ENCODE measurements at regions not wholly inside any gene's neighbourhood (a gene's known extent, or its start where the extent isn't known, plus 50 kb on each side); places are given as distances from the start of the nearest gene placed in this dataset.

DNA sequence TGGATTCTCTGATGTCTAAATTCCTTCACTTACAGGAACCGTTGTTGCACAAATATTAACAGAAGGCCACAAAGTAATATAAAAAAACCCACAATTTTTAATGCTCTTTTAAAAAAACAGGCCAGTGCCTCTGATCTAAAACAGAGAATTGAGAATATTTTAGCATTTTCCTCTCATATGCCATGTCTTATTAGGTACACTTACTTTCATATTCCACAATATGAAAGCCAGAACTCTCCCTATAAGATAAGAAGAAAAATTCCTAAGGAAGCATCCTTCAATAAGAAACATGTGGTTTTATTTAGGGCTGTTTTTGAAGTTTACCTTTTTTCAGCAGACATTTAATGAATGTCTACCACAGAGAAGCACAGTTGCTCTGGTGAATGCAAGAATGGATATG is 214.5 kb downstream of the FAT3 start:
- Histone ChIP-seq H3K27me3 (ENCODE audit: control insufficient read depth, insufficient read depth, low read length) (no peaks in the 10 kb centered on the region), H3K36me3 (ENCODE audit: control insufficient read depth, insufficient read depth, low read length) (no peaks in the 10 kb centered on the region), H3K4me3 (ENCODE audit: low read length) (no peak overlapping the region), H3K4me1 (ENCODE audit: control insufficient read depth, insufficient read depth, low read length) (no peaks in the 10 kb centered on the region), H3K27ac (ENCODE audit: low read length) (no peak overlapping the region), H3K9me3 (ENCODE audit: control insufficient read depth, insufficient read depth, low read length) (no peaks in the 10 kb centered on the region)
- Mint-ChIP-seq H3K27ac (no peak overlapping the region), H3K4me3 (no peak overlapping the region), H3K27me3 (ENCODE audit: low read depth in 2 of 2) (no peaks in the 10 kb centered on the region), H3K36me3 (no peaks in the 10 kb centered on the region), H3K9me3 (peaks cover 5 to 9% of the 10 kb centered on the region in 2 donors), H3K4me1 (no peaks in the 10 kb centered on the region)
- intact Hi-C loops (cut with micrococcal nuclease) = no loop called here
- TF ChIP-seq, protein P1, sequence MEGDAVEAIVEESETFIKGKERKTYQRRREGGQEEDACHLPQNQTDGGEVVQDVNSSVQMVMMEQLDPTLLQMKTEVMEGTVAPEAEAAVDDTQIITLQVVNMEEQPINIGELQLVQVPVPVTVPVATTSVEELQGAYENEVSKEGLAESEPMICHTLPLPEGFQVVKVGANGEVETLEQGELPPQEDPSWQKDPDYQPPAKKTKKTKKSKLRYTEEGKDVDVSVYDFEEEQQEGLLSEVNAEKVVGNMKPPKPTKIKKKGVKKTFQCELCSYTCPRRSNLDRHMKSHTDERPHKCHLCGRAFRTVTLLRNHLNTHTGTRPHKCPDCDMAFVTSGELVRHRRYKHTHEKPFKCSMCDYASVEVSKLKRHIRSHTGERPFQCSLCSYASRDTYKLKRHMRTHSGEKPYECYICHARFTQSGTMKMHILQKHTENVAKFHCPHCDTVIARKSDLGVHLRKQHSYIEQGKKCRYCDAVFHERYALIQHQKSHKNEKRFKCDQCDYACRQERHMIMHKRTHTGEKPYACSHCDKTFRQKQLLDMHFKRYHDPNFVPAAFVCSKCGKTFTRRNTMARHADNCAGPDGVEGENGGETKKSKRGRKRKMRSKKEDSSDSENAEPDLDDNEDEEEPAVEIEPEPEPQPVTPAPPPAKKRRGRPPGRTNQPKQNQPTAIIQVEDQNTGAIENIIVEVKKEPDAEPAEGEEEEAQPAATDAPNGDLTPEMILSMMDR (IDR thresholded peaks at IDR 0.05) = no peak
- WGBS (ENCODE audit: insufficient coverage) = 83% methylated on average over 1 of the region's 1 CpG
- DNase-seq (no peak), ATAC-seq (no peak)

DNA sequence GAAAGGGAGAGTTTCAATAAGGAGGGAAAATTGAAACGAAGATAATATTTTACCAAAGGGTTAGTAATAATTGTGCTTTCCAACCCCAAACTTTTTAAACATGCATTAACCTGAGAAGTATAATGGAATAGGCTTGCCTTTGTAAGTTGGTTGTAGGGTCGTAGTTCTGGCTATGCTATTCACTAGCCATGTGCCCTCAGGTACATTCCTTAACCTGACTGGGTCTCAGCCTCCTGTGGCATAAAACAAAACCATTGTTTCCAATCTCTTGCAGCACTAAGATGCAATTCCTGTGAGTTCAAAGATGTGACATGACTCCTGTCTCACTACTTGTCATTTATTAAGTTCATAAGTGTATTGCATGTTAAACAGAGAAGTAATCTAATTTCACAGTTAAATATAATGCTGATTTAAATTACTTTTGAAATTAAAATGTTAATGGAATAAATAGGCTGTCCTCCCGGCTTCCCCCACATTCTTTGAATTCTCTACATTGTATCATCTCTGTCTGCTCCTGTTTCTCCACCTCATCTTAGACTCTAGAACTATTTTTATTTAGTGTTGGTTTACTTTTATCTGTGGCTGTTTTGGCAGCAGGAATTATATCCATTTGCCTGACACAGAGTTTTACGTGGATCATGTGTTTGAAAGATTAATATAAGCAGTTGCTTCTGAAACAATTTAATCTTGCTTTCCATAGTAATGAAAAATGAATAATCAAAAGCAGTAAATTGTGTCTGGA is 216.3 kb downstream of the FAT3 start:
- intact Hi-C loops (cut with micrococcal nuclease) = no loop called here
- ATAC-seq = no peak
- no peaks in the 10 kb centered on the region for H3K27me3 Mint-ChIP-seq (ENCODE audit: low read depth in 2 of 2)
- no peak for DNase-seq
- TF ChIP-seq, protein P1 (IDR thresholded peaks at IDR 0.05) = no peak
- H3K4me1 Mint-ChIP-seq = no peaks in the 10 kb centered on the region
- H3K9me3 Mint-ChIP-seq = peaks cover 5 to 8% of the 10 kb centered on the region in 2 donors
- no peaks in the 10 kb centered on the region for H3K27me3 ChIP-seq (ENCODE audit: control insufficient read depth, insufficient read depth, low read length)
- no peaks in the 10 kb centered on the region for H3K4me1 ChIP-seq (ENCODE audit: control insufficient read depth, insufficient read depth, low read length)
- H3K27ac Mint-ChIP-seq = no peak overlapping the region
- no peaks in the 10 kb centered on the region for H3K9me3 ChIP-seq (ENCODE audit: control insufficient read depth, insufficient read depth, low read length)
- H3K27ac ChIP-seq (ENCODE audit: low read length) = no peak overlapping the region
- WGBS (ENCODE audit: insufficient coverage) = 76% methylated on average over 3 of the region's 4 CpGs
- no peaks in the 10 kb centered on the region for H3K36me3 Mint-ChIP-seq
- H3K4me3 ChIP-seq (ENCODE audit: low read length) = no peak overlapping the region
- no peak overlapping the region for H3K4me3 Mint-ChIP-seq
- no peaks in the 10 kb centered on the region for H3K36me3 ChIP-seq (ENCODE audit: control insufficient read depth, insufficient read depth, low read length)

- TF ChIP-seq, protein P1 (IDR thresholded peaks at IDR 0.05) = no peak
- intact Hi-C loops (cut with micrococcal nuclease) = no loop called here
- no peak for DNase-seq
- Histone ChIP-seq H3K4me1 (ENCODE audit: control insufficient read depth, insufficient read depth, low read length) (no peaks in the 10 kb centered on the region), H3K9me3 (ENCODE audit: control insufficient read depth, insufficient read depth, low read length) (no peaks in the 10 kb centered on the region), H3K27ac (ENCODE audit: low read length) (no peak overlapping the region), H3K4me3 (ENCODE audit: low read length) (no peak overlapping the region), H3K27me3 (ENCODE audit: control insufficient read depth, insufficient read depth, low read length) (no peaks in the 10 kb centered on the region), H3K36me3 (ENCODE audit: control insufficient read depth, insufficient read depth, low read length) (no peaks in the 10 kb centered on the region)
- Mint-ChIP-seq H3K36me3 (no peaks in the 10 kb centered on the region), H3K4me3 (no peak overlapping the region), H3K27ac (no peak overlapping the region), H3K4me1 (no peaks in the 10 kb centered on the region), H3K27me3 (ENCODE audit: low read depth in 2 of 2) (no peaks in the 10 kb centered on the region), H3K9me3 (peaks cover 5 to 8% of the 10 kb centered on the region in 2 donors)
- WGBS (ENCODE audit: insufficient coverage) = 89% methylated on average over 4 of the region's 4 CpGs
- ATAC-seq = no peak
Measured at GRCh38 chr11:92441443-92441726, 216.8 kb downstream of the FAT3 start.

DNA sequence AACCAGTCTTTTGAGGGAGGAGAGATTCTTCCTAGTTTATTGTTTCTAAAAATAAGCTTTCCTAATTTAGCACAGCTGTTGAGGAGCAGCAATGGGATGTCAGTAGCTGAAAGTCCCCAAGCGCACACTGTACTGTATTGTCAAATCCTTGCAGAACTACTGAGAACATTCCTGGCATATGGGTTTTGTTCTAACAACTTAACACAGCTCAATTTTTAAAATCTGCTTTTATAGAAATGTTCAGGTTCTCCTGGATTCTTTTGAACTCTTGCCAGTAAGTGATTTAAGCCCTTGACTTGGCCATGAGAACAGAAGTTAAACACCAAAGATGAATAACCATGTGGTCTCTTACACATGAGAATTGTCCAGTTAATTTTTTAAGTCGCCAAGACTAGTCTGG is 218.6 kb downstream of the FAT3 start:
- H3K27me3 ChIP-seq (ENCODE audit: control insufficient read depth, insufficient read depth, low read length) = no peaks in the 10 kb centered on the region
- Mint-ChIP-seq H3K4me3 (no peak overlapping the region), H3K9me3 (peaks cover 5 to 8% of the 10 kb centered on the region in 2 donors), H3K36me3 (no peaks in the 10 kb centered on the region), H3K27me3 (ENCODE audit: low read depth in 2 of 2) (no peaks in the 10 kb centered on the region), H3K4me1 (no peaks in the 10 kb centered on the region), H3K27ac (no peak overlapping the region)
- no peak overlapping the region for H3K4me3 ChIP-seq (ENCODE audit: low read length)
- intact Hi-C loops (cut with micrococcal nuclease) = no loop called here
- ATAC-seq = no peak
- WGBS (ENCODE audit: insufficient coverage) = 85% methylated on average over 2 of the region's 2 CpGs
- TF ChIP-seq, protein P1 (IDR thresholded peaks at IDR 0.05) = no peak
- H3K9me3 ChIP-seq (ENCODE audit: control insufficient read depth, insufficient read depth, low read length) = no peaks in the 10 kb centered on the region
- H3K36me3 ChIP-seq (ENCODE audit: control insufficient read depth, insufficient read depth, low read length) = no peaks in the 10 kb centered on the region
- DNase-seq = no peak
- no peak overlapping the region for H3K27ac ChIP-seq (ENCODE audit: low read length)
- H3K4me1 ChIP-seq (ENCODE audit: control insufficient read depth, insufficient read depth, low read length) = no peaks in the 10 kb centered on the region
